CD4-positive, alpha-beta memory T cell (primary cell): ENCODE measurements at regions not wholly inside any gene's neighbourhood (a gene's known extent, or its start where the extent isn't known, plus 50 kb on each side); places are given as distances from the start of the nearest gene placed in this dataset.

Source experiments
- CTCF ChIA-PET: fragments of 350-600 bp; sonication (Branson Sonifier 250); formaldehyde crosslinking; loops from one replicate; lab custom pipeline; 2021; ENCODE audit warnings: inconsistent platforms; ENCODE audit not compliant: partially characterized antibody; lab: Charles Lee
- POLR2A ChIA-PET: fragments of 350-600 bp; sonication (Branson Sonifier 250); formaldehyde crosslinking; loops from one replicate; lab custom pipeline; 2021; ENCODE audit not compliant: partially characterized antibody; lab: Charles Lee
- DNase-seq, 5 donors: peaks; one replicate each; pipeline versions ENCODE4 v3.0.0 to v3.0.0-alpha.2; 2020 to 2022; ENCODE audit warnings: mixed read lengths in 1 of 5
- H3K27ac ChIP-seq: one replicate; pipeline ENCODE4 v1.7.0; 2013; ENCODE audit warnings: low read depth, low read length
- H3K27me3 ChIP-seq: 2 replicates; pipeline ENCODE4 v1.7.0; 2013; ENCODE audit warnings: mild to moderate bottlenecking, low read length, moderate library complexity; ENCODE audit not compliant: insufficient read depth
- H3K36me3 ChIP-seq: 2 replicates; pipeline ENCODE4 v1.7.0; 2013; ENCODE audit warnings: mild to moderate bottlenecking, low read length, moderate library complexity; ENCODE audit not compliant: insufficient read depth
- H3K4me1 ChIP-seq: 2 replicates; pipeline ENCODE4 v1.7.0; 2013; ENCODE audit warnings: mild to moderate bottlenecking, low read length, moderate library complexity; ENCODE audit not compliant: insufficient read depth
- H3K4me3 ChIP-seq, 2 donors: one replicate each; pipeline ENCODE4 v1.7.0; 2013; ENCODE audit warnings: low read length in 2 of 2, mild to moderate bottlenecking in 1 of 2
- H3K9me3 ChIP-seq, 2 donors: one replicate each; pipeline ENCODE4 v1.7.0; 2013; ENCODE audit warnings: low read length in 2 of 2, control low read depth in 1 of 2; ENCODE audit not compliant: control insufficient read depth in 1 of 2
- H3K27ac Mint-ChIP-seq, 7 donors: one replicate each; pipeline ENCODE4 v1.8.0; 2020 to 2021; ENCODE audit warnings: mixed read lengths in 7 of 7, mild to moderate bottlenecking in 6 of 7, inconsistent platforms in 3 of 7, moderate library complexity in 3 of 7
- H3K27me3 Mint-ChIP-seq, 2 donors: one replicate each; pipeline ENCODE4 v1.8.0; 2020 to 2021; ENCODE audit warnings: mixed read lengths in 2 of 2
- H3K36me3 Mint-ChIP-seq, 2 donors: one replicate each; pipeline ENCODE4 v1.8.0; 2020 to 2021; ENCODE audit warnings: mixed read lengths in 2 of 2, inconsistent platforms in 1 of 2, mild to moderate bottlenecking in 1 of 2
- H3K4me1 Mint-ChIP-seq, 4 donors: one replicate each; pipeline ENCODE4 v1.8.0; 2020 to 2021; ENCODE audit warnings: mixed read lengths in 4 of 4, mild to moderate bottlenecking in 1 of 4
- H3K4me3 Mint-ChIP-seq, 8 donors: one replicate each; pipeline ENCODE4 v1.8.0; 2020 to 2021; ENCODE audit warnings: mixed read lengths in 8 of 8, mild to moderate bottlenecking in 7 of 8, moderate library complexity in 6 of 8, inconsistent platforms in 3 of 8
- H3K9me3 Mint-ChIP-seq, 8 donors: one replicate each; pipeline ENCODE4 v1.8.0; 2020 to 2021; ENCODE audit warnings: mixed read lengths in 8 of 8, mild to moderate bottlenecking in 5 of 8, inconsistent platforms in 3 of 8, moderate library complexity in 1 of 8
- intact Hi-C: fragments of 100-400 bp; cut with micrococcal nuclease; formaldehyde crosslinking; loops from one replicate; pipeline ENCODE4 v1.15.1; 2023

DNA sequence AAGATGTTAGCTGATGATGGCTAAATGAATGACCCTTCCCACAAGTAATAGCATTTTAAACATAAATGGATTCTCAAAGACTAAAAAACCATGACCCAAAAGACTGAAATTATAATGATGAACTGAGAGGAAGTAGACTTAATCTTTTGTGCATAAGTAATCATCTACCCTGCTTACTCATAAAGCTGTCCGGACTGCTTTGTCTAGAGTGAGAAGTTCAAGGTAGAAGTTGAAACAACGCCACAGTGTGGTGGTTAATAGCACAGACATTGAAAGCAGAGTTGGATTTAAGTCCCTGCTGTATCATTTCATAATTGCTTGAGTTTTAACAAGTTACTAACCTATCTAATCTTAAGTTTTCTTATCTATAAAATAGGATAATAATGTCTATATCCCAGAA lies 346.6 kb downstream of the CENPC start:
- CTCF ChIA-PET, result no interaction called here
- intact Hi-C loops, result no loop called here
- Mint-ChIP-seq H3K4me3 (no peak overlapping the region), H3K36me3 (no peaks in the 10 kb centered on the region), H3K27me3 (no peaks in the 10 kb centered on the region), H3K4me1 (no peaks in the 10 kb centered on the region), H3K9me3 (peaks cover 0 to 2% (median 0%) of the 10 kb centered on the region in 8 donors), H3K27ac (no peak overlapping the region)
- no peak overlapping the region for H3K27ac ChIP-seq
- H3K36me3 ChIP-seq, result no peaks in the 10 kb centered on the region
- no peak for DNase-seq
- no peak overlapping the region for H3K4me3 ChIP-seq
- no peaks in the 10 kb centered on the region for H3K4me1 ChIP-seq
- no peaks in the 10 kb centered on the region for H3K9me3 ChIP-seq
- POLR2A ChIA-PET, result no interaction called here
- no peaks in the 10 kb centered on the region for H3K27me3 ChIP-seq

DNA sequence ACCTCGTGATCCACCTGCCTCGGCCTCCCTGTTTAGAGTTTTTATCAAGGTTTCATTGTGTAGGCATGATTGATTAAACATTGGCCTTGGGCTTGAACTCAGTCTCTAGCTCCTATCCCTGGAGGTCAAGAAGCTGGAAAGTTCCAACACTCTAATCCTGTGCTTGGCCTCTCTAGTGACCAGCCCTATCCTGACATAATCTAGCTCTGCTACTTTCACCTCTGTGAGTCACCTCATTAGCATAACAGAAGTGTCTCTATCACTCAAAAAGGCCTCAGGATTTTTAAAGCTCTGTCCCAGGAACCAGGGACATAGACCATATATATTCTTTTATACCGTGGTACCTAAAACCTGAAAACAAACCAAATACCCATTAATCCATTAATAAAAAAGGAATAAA lies 377.5 kb downstream of the CENPC start:
- no peak for DNase-seq
- no peaks in the 10 kb centered on the region for H3K4me1 ChIP-seq
- CTCF ChIA-PET, result no interaction called here
- H3K27ac ChIP-seq, result no peak overlapping the region
- Mint-ChIP-seq H3K4me3 (no peak overlapping the region), H3K9me3 (peaks cover 0 to 7% (median 1%) of the 10 kb centered on the region in 8 donors), H3K36me3 (no peaks in the 10 kb centered on the region), H3K27me3 (no peaks in the 10 kb centered on the region), H3K27ac (no peak overlapping the region), H3K4me1 (no peaks in the 10 kb centered on the region)
- intact Hi-C loops, result no loop called here
- H3K9me3 ChIP-seq, result no peaks in the 10 kb centered on the region
- H3K4me3 ChIP-seq, result no peak overlapping the region
- H3K27me3 ChIP-seq, result no peaks in the 10 kb centered on the region
- no peaks in the 10 kb centered on the region for H3K36me3 ChIP-seq
- POLR2A ChIA-PET, result no interaction called here

DNA sequence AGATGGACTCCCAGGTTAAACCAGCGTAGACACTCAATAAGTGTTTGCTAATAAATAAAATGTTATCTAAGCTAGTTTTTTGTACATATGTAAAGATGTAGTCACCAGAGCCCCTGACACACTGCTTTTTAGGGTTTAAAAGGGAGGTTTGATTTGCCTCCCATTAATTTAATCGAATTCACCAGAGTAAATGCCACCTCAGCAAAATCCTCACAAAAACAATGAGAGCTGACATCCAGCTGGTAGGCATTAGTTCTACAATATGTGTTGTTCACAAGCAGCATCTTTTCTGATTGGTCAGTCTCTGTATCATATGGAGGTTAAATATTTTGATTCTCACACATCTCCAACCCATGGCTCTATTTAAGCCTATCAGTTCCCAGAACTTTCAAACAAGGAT lies 382.6 kb downstream of the CENPC start:
- H3K9me3 ChIP-seq, result no peaks in the 10 kb centered on the region
- ChIA-PET POLR2A (no interaction called here), CTCF (no interaction called here)
- H3K4me3 Mint-ChIP-seq, result no peak overlapping the region
- no peaks in the 10 kb centered on the region for H3K27me3 ChIP-seq
- H3K4me1 ChIP-seq, result no peaks in the 10 kb centered on the region
- intact Hi-C loops, result no loop called here
- H3K4me3 ChIP-seq, result no peak overlapping the region
- no peaks in the 10 kb centered on the region for H3K4me1 Mint-ChIP-seq
- no peak overlapping the region for H3K27ac Mint-ChIP-seq
- H3K36me3 Mint-ChIP-seq, result no peaks in the 10 kb centered on the region
- DNase-seq, result no peak
- H3K27ac ChIP-seq, result no peak overlapping the region
- H3K9me3 Mint-ChIP-seq, result peaks cover 0 to 6% (median 2%) of the 10 kb centered on the region in 8 donors
- no peaks in the 10 kb centered on the region for H3K36me3 ChIP-seq
- H3K27me3 Mint-ChIP-seq, result no peaks in the 10 kb centered on the region

DNA sequence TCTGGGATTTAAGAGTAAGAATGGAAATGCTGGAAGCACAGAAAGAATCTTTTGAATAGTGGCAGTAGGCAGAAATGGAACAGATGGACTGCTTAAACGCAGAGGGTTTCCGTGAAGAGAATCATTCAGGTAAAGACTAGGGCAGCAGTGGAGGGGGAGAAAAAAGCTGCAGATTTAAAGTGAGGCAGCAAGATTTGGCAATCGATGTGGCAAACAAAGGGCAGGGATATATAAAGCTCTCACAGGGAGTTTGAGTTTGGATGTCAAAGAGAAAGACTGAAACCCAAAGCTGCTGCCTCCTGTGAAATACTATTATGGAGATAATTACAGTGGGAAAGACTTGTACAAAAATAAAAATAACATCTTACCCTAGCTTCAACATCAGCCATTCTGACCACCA lies 384.0 kb downstream of the CENPC start:
- no peak for DNase-seq
- CTCF ChIA-PET, result no interaction called here
- intact Hi-C loops, result no loop called here
- Mint-ChIP-seq H3K36me3 (no peaks in the 10 kb centered on the region), H3K4me1 (no peaks in the 10 kb centered on the region), H3K4me3 (no peak overlapping the region), H3K27me3 (no peaks in the 10 kb centered on the region), H3K27ac (no peak overlapping the region), H3K9me3 (peaks cover 0 to 5% (median 2%) of the 10 kb centered on the region in 8 donors)
- Histone ChIP-seq H3K4me1 (no peaks in the 10 kb centered on the region), H3K27ac (no peak overlapping the region), H3K27me3 (no peaks in the 10 kb centered on the region), H3K36me3 (no peaks in the 10 kb centered on the region), H3K9me3 (no peaks in the 10 kb centered on the region), H3K4me3 (no peak overlapping the region)
- POLR2A ChIA-PET, result no interaction called here

DNA sequence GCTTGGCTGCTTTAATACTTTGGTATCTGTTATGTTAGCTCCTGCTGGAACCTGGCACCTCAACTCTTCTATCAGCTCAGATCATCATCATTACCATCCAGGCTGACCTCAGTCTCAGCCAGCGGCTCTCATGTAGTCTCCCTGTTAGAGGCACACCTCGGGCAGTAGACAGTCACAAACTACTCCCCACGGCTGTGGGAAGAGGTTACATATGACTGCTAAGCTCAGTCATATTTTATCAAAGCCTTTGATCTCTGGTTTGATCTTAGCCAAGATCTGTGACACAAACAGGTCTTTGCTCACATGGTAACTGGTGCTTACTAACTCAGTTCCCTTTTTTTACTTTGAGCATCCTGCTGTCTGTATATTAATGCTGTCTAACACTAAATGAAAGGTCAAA lies 384.9 kb downstream of the CENPC start:
- no peaks in the 10 kb centered on the region for H3K9me3 ChIP-seq
- no peak overlapping the region for H3K27ac ChIP-seq
- no peaks in the 10 kb centered on the region for H3K36me3 Mint-ChIP-seq
- H3K27ac Mint-ChIP-seq, result no peak overlapping the region
- no peak overlapping the region for H3K4me3 Mint-ChIP-seq
- ChIA-PET POLR2A (no interaction called here), CTCF (no interaction called here)
- H3K36me3 ChIP-seq, result no peaks in the 10 kb centered on the region
- peaks cover 0 to 5% (median 2%) of the 10 kb centered on the region in 8 donors for H3K9me3 Mint-ChIP-seq
- DNase-seq, result no peak
- intact Hi-C loops, result no loop called here
- H3K4me1 Mint-ChIP-seq, result no peaks in the 10 kb centered on the region
- no peaks in the 10 kb centered on the region for H3K4me1 ChIP-seq
- H3K27me3 ChIP-seq, result no peaks in the 10 kb centered on the region
- H3K4me3 ChIP-seq, result no peak overlapping the region
- no peaks in the 10 kb centered on the region for H3K27me3 Mint-ChIP-seq

DNA sequence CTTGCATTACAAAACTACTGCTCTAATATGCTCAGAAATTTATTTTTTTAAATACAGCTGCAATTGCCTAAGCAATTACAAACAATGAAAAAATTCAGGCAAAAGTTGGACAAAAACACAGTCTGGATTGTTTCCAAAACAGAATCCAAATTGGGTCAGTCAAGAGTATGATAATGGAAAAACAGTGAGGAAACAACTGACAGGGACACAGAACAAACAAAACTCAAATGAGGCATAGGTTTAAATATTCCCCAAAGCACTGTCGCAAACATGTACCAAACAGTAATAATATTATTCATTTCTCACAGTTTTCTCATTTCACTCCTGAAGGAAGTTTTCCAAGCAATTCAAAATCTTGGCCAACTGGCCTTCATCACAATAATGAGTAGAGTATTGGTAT lies 386.6 kb downstream of the CENPC start:
- Histone ChIP-seq H3K9me3 (no peaks in the 10 kb centered on the region), H3K4me3 (no peak overlapping the region), H3K36me3 (no peaks in the 10 kb centered on the region), H3K27ac (no peak overlapping the region), H3K27me3 (no peaks in the 10 kb centered on the region), H3K4me1 (no peaks in the 10 kb centered on the region)
- Mint-ChIP-seq H3K4me3 (no peak overlapping the region), H3K27ac (no peak overlapping the region), H3K36me3 (no peaks in the 10 kb centered on the region), H3K9me3 (peaks cover 0 to 6% (median 0%) of the 10 kb centered on the region in 8 donors), H3K4me1 (no peaks in the 10 kb centered on the region), H3K27me3 (no peaks in the 10 kb centered on the region)
- CTCF ChIA-PET, result no interaction called here
- no peak for DNase-seq
- POLR2A ChIA-PET, result no interaction called here
- intact Hi-C loops, result no loop called here

DNA sequence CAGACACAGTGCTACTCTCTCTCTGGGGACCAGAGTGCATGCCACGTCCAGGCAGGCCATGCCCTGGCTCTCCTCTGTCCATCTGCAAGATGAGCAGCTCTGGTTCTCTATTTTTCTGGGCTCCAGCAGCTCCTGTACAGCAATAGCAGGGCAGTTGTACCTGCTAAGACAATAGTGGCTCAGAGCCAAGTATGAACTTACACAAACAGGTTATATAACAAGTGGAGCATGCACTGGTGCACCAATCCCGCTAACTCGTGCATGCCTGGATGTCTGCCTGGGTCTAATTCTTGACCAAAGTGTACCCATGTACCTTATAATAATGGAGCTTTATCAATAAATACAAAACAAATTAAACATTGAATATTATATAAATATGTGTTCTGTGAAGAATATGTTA lies 392.3 kb downstream of the CENPC start:
- Histone ChIP-seq H3K4me3 (no peak overlapping the region), H3K4me1 (no peaks in the 10 kb centered on the region), H3K9me3 (no peaks in the 10 kb centered on the region), H3K27ac (no peak overlapping the region), H3K27me3 (no peaks in the 10 kb centered on the region), H3K36me3 (no peaks in the 10 kb centered on the region)
- Mint-ChIP-seq H3K36me3 (no peaks in the 10 kb centered on the region), H3K4me3 (no peak overlapping the region), H3K4me1 (no peaks in the 10 kb centered on the region), H3K9me3 (peaks cover 0 to 5% (median 0%) of the 10 kb centered on the region in 8 donors), H3K27me3 (no peaks in the 10 kb centered on the region), H3K27ac (no peak overlapping the region)
- intact Hi-C loops, result no loop called here
- POLR2A ChIA-PET, result no interaction called here
- DNase-seq, result no peak
- CTCF ChIA-PET, result no interaction called here
